GM19438 (cell line): ENCODE measurements at regions not wholly inside any gene's neighbourhood (a gene's known extent, or its start where the extent isn't known, plus 50 kb on each side); places are given as distances from the start of the nearest gene placed in this dataset.

ENCODE experiments used
- ATAC-seq: cut with Tn5 transposase; IDR thresholded peaks from one replicate; pipeline ENCODE4 v1.9.1; 2021; ENCODE audit warnings: low read depth; ENCODE audit not compliant: unreplicated experiment

DNA sequence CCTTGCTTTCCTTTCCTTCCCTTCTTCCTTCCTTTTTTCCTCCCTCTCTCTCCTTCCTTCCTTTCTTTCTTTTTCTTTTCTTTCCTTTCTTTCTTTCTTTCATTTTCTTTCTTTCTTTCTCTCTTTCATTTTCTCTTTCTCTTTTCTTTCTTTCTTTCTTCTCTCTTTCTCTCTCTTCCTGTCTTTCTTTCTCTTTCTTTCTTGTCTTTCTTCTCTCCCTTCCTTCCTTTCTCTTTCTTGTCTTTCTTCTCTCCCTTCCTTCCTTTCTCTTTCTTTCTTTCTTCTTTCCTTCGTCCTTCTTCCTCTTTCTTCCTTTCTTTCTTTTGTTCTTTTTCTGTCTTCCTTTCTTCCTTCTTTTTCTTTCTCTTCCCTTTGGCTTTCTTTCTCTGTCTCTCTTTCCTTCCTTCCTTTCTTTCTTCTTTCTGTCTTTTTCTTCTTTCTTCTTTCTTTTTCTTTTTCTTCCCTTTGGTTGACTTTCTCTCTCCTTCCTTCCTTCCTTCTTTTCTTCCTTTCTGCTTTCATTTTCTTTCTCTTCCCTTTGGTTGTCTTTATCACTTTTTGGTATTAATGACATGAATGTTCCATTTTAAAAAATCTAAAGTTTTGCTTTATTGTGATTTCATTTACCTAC is 496.4 kb upstream of the CBLB start:
- no peak for ATAC-seq

GRCh38 chr3:106366352-106366751 is 497.5 kb upstream of the CBLB start:
- no peak for ATAC-seq

DNA sequence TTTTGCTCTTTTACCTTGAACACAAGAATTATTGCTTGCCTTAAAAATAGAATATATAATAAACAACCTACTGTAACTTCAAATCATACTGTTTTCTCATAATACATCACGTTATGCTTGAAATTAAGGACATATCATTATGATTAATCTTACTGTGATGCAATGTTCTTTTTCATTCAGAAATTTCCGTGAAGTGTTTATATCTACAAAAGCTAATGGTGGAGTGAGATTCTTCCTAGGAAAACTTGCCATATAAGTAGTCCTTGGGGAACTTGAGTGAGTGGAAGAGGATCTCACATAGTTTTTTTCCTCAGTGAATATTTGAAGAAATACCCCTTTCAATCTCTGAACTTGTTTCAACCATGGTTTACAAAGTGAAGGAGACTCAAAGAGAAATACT is 498.7 kb upstream of the CBLB start:
- ATAC-seq, result no peak

DNA sequence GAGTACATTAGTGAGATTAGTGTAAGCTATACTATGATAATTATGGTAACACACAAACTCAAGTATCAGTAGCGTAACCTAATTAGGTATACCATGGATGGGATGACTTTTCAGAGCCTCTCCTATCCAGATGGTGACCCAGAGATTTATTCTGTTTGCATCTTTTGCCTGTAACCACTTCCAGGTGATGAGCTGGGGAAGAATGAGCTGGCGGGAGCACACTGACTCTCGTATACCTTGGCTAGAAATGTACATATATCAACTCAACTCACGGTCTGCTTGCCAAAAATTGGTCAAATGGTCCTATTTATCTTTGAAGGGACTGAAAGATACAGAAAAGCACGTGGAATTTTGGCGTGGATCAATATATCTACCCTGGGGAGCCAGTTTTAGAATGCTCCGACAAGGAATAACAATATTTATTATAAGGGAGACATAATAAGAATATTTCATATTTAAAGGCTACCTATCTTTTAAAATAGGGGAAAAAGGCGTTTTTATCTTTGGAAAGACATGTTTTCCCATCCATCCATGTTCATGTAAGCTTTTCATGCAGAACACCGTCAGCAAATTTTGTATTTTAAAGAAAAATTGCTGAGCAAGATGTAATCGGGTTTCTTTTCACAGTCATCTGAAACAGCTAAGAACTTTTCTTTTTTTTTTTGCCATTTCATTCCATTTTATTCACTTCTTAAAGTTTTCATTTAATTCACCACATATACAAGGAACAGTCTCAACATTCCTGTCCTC is 502.6 kb upstream of the CBLB start:
- ATAC-seq, result no peak

DNA sequence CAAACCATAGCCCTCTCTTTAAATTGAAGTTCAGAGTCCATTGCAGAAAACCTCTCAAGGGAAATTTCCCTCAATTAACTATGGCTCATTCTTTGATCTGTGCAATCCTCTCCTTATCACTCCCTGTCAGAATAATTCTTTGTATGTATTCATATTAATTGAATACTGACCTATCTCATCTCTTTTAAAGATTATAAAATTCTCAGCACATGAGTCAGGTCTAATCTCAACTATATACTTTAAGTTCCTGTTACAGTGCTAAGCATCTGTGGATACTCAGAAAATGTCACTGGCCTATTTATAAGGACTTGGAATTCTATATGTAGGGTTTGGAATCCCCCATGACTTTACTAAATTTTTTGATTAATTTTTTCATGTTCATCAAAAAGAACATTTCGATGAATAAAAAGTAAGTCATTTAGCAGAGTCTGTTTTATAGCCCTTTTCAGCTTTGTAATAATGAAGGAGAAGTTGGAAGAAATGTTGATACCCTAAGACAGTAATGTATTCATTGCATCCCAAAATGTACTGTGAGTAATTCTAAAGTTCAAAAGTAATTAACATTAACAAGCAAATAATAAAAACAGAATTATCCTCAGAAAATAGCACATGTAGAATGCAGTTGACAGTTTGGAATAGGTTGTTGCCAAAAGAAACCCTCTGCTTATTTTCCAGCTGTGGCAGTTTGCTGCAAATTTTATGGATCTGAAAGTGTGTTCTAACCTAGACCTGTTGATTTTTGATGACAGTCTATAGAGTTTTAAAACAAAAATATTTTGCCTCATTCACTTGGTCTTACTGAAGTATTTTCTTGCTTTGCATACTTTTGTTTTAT is 503.4 kb upstream of the CBLB start:
- no peak for ATAC-seq

DNA sequence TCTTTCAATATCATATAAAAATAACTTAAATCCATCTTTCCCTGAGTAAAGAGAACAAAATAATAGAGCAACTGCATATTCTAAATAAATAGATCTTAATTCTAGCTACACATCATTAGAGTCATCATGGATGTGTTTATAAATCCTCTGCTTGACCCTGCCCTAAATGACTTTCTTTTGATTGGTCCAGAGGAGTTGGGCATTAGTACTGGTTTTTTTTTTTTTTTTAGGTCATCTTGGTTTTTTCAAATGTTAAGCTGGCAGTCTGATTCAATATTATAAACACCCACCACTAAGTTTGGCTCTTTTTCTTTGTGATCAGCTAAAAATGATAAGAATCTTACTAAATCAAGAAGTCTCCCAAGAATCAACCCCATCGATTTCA is 504.0 kb upstream of the CBLB start:
- no peak for ATAC-seq

- no peak for ATAC-seq
These were observed 507.3 kb upstream of the CBLB start for GRCh38 chr3:106376016-106376570.

DNA sequence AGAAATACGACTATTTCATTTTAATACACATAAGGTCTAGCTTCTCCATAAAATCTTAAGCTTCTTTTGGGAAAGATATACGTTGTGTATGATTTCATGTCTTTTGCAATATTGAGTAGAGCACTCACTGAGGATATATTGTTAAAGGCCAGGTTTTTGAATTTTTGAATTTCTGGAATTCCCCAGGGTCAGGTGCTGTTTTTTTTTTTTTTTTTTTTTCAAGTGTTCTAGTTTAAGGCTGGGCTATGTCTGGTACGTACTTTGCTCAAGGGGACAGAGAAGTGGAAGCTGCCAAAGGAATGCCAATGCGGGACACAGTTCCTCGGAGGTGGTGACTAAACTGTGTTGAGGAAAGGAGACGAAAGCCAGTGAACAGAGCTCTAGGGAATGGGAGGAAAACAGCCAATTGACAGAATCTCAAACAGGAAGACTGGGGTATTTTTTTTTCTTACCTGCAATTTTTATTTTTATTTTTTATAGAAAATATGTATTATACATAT is 510.5 kb upstream of the CBLB start:
- no peak for ATAC-seq

GRCh38 chr3:106380232-106380631 is 511.4 kb upstream of the CBLB start:
- no peak for ATAC-seq

GRCh38 chr3:106381286-106381938 is 512.6 kb upstream of the CBLB start:
- no peak for ATAC-seq

DNA sequence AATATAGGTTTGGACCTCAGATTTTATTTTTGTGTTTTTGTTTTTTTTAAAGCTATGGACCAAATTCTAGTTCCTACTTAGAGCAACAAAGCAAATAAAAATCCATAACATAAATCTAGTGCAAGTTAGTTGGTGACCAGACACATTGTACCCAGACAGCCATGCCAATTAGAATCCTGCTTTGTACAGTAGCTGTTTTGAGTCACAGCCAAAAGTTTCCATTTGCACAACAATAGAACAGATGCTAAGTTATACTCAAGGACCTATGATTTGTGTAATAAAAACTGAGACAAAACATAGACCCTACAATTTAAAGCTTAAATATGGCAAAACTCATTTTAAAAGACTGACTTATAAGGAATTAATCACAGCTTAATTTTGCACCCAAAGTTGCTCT is 513.1 kb upstream of the CBLB start:
- ATAC-seq, result no peak

GRCh38 chr3:106386050-106386449 is 517.2 kb upstream of the CBLB start:
- no peak for ATAC-seq

- no peak for ATAC-seq
These were observed 524.1 kb upstream of the CBLB start for GRCh38 chr3:106392915-106393314.

DNA sequence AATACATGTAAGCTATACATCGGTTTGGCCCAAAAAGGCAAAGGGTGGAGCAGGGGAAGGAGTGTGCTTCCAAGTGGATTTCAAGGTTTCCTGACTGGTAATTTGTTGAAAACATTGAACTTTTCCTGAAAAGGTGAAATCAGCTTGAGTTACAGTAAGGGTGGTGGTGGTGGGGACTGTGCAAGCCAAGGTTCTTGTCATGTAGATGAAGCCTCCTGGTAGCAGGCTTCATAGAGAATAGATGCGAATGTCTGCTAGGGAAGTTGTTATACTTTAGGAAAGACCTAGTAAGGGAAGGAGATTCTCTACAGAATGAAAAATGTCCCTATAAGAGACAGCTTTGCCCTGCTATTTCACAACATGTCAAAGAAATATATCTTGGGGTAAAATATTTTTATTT is 528.2 kb upstream of the CBLB start:
- no peak for ATAC-seq

GRCh38 chr3:106398891-106399600 is 530.2 kb upstream of the CBLB start:
- no peak for ATAC-seq

- no peak for ATAC-seq
These were observed 530.9 kb upstream of the CBLB start for GRCh38 chr3:106399761-106400160.

DNA sequence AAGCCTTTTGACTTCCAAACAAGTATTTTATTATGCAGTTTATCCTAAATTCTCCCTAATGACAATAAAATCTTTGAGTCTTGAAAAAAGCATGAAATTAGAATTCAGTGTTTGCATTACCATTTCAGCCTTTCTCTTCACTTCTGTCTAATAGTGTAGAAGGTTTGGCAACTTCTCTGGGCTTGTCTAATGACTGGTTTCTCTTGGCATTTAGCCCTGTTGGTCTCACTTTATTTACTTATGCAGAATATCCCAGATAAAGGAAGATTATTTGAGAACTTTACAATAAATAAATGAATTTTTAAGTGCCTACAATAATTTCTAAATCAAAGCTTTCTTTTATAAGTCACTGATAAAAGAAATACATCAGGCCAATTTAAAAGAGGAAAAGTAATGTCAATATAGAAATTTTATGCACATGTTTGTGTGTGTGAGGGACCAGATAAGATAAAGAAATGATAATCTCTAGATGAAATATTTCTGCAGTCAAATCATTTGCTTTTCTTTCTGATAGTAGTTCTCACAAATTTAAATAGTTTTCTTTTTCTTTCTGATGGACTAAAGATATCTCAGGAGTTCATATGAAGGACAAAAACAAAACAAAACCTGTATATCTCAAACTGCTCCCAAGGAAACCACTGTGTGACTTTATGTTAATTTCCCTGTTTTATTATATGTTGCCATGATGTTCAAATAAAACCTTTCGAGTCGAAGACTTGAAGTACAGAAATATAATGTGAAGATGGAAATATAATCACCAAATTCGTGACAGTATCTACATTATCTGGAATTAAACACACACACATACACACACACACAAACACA is 533.1 kb upstream of the CBLB start:
- ATAC-seq, result no peak

GRCh38 chr3:106403371-106404145 is 534.7 kb upstream of the CBLB start:
- ATAC-seq, result no peak
